ENCODE measurements at regions not wholly inside any gene's neighbourhood (a gene's known extent, or its start where the extent isn't known, plus 50 kb on each side); places are given as distances from the start of the nearest gene placed in this dataset.

GRCh38 chr13:42684226-42684625 lies 97.2 kb upstream of the FAM216B start:
- TF ChIP-seq CTCF (conservative IDR thresholded peaks at IDR 0.05 in 1 of 2, IDR thresholded peaks at IDR 0.05 in 1 of 2; ENCODE audit: low read depth in 1 of 2, low read length in 2 of 2), result no peak
- no peak for TF ChIP-seq EZH2 (IDR thresholded peaks at IDR 0.05; ENCODE audit: low read length, missing control alignments)
